ENCODE measurements at regions not wholly inside any gene's neighbourhood (a gene's known extent, or its start where the extent isn't known, plus 50 kb on each side); places are given as distances from the start of the nearest gene placed in this dataset.
A peak's percentile ranks its signal among the peaks of the same experiment; 100 is the strongest.

DNA sequence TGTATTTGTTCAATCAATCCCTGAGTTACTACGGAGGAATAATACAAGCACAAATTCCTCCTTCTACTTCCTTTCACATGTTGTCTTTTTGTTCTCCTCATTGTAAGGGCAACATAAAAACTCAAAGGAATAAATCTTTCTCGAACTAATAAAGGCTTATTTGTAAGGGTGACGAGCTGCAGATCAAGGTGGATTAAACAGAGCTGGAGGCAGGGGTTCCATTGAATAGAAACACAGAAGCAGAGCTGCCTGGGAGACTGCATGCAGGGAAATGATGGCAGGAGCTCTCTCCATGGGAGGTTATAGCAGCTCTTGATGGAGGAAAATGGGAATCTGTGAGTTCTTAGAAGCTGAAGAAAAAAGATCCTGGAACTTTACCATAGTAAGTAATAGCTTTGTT, 160.2 kb downstream of the CYYR1 start:
- Histone ChIP-seq H3K9me2 (no peaks in the 10 kb centered on the region), H3F3A (replicated peaks; ENCODE audit: insufficient read depth) (no peaks in the 10 kb centered on the region), H3K27me3 (ENCODE audit: insufficient read depth) (no peaks in the 10 kb centered on the region), H3K9me3 (no peaks in the 10 kb centered on the region), H2AFZ (ENCODE audit: low read depth) (no peak overlapping the region), H4K20me1 (ENCODE audit: insufficient read depth) (no peaks in the 10 kb centered on the region), H3K9ac (no peak overlapping the region), H3K4me2 (no peak overlapping the region), H3K36me3 (replicated peaks in 1 of 2; ENCODE audit: control insufficient read depth in 1 of 2, insufficient read depth in 2 of 2, low read length in 1 of 2) (no peaks in the 10 kb centered on the region), H3K79me2 (ENCODE audit: insufficient read depth) (no peaks in the 10 kb centered on the region), H3K4me1 (ENCODE audit: control insufficient read depth in 1 of 2, insufficient read depth in 2 of 2, low read depth in 1 of 2, low read length in 1 of 2) (peaks cover 0 to 3% of the 10 kb centered on the region in 2 experiments; a peak in 3 of 4 replicates), H3K27ac (ENCODE audit: low read depth in 2 of 2, low read length in 1 of 2) (no peak overlapping the region), H3K4me3 (ENCODE audit: low read depth in 2 of 2, low read length in 1 of 2) (no peak overlapping the region)
- 27% methylated on average over 3 of the region's 3 CpGs for WGBS (ENCODE audit: low lambda C conversion rate)
- TF ChIP-seq YY1 (IDR thresholded peaks at IDR 0.05; ENCODE audit: low read depth) (no peak), EP300 (IDR thresholded peaks at IDR 0.05; ENCODE audit: borderline replicate concordance in 1 of 2, low read depth in 1 of 2, low read length in 1 of 2) (no peak), RCOR1 (IDR thresholded peaks at IDR 0.05; ENCODE audit: low read length) (no peak), NRF1 (IDR thresholded peaks at IDR 0.05; ENCODE audit: low read depth, low read length) (no peak), CHD2 (IDR thresholded peaks at IDR 0.05; ENCODE audit: low read length, partially characterized antibody) (no peak), TCF12 (IDR thresholded peaks at IDR 0.05) (no peak), SIN3A (IDR thresholded peaks at IDR 0.05; ENCODE audit: borderline replicate concordance, low read depth, low read length) (no peak), FOXM1 (IDR thresholded peaks at IDR 0.05; ENCODE audit: low read depth) (no peak), NFIC (IDR thresholded peaks at IDR 0.05; ENCODE audit: borderline replicate concordance) (no peak), FOSL2 (IDR thresholded peaks at IDR 0.05; ENCODE audit: borderline replicate concordance, low read depth) (no peak), TAF1 (IDR thresholded peaks at IDR 0.05; ENCODE audit: borderline replicate concordance, low read depth, low read length) (no peak), TEAD4 (IDR thresholded peaks at IDR 0.05; ENCODE audit: borderline replicate concordance, insufficient read depth) (no peak), EZH2phosphoT487 (IDR thresholded peaks at IDR 0.05; ENCODE audit: borderline replicate concordance, low read depth) (no peak), ELF1 (IDR thresholded peaks at IDR 0.05) (no peak)
- TF ChIP-seq, protein P1, sequence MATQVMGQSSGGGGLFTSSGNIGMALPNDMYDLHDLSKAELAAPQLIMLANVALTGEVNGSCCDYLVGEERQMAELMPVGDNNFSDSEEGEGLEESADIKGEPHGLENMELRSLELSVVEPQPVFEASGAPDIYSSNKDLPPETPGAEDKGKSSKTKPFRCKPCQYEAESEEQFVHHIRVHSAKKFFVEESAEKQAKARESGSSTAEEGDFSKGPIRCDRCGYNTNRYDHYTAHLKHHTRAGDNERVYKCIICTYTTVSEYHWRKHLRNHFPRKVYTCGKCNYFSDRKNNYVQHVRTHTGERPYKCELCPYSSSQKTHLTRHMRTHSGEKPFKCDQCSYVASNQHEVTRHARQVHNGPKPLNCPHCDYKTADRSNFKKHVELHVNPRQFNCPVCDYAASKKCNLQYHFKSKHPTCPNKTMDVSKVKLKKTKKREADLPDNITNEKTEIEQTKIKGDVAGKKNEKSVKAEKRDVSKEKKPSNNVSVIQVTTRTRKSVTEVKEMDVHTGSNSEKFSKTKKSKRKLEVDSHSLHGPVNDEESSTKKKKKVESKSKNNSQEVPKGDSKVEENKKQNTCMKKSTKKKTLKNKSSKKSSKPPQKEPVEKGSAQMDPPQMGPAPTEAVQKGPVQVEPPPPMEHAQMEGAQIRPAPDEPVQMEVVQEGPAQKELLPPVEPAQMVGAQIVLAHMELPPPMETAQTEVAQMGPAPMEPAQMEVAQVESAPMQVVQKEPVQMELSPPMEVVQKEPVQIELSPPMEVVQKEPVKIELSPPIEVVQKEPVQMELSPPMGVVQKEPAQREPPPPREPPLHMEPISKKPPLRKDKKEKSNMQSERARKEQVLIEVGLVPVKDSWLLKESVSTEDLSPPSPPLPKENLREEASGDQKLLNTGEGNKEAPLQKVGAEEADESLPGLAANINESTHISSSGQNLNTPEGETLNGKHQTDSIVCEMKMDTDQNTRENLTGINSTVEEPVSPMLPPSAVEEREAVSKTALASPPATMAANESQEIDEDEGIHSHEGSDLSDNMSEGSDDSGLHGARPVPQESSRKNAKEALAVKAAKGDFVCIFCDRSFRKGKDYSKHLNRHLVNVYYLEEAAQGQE (IDR thresholded peaks at IDR 0.05; ENCODE audit: low read depth, low read length) = no peak
- TF ChIP-seq, protein P2, sequence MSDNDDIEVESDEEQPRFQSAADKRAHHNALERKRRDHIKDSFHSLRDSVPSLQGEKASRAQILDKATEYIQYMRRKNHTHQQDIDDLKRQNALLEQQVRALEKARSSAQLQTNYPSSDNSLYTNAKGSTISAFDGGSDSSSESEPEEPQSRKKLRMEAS (IDR thresholded peaks at IDR 0.05; ENCODE audit: low read depth) = no peak
- ChIA-PET POLR2A (interaction anchor here (0.6 kb wide), 1 partner anchor 10 kb away, joined by 3 read pairs; no protein-coding TSS in a partner anchor), CTCF (no interaction called here)
- no peak for DNase-seq

DNA sequence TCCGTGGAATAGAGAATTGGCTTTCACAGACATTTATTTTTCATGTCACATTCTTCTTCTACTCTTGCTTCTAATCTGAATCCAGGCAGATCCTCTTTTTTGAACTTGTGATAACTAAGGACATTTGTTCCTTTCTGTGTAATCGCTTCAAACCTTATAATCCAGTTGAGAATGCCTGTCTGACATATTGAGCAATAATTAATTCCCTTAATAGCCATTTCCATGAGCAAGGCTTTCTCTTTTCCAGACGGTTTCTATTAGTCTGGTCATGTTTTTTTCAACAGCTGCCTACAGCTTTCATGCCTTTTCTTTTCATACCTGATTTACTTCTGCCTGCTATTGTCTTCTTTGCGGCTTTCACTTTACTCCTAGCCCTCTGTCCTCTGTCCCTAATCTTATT, 163.4 kb downstream of the CYYR1 start:
- CTCF ChIA-PET = no interaction called here
- TF ChIP-seq RCOR1 (IDR thresholded peaks at IDR 0.05; ENCODE audit: low read length) (peak; percentile 59; the same call in 1 of the 2 replicates), EP300 (IDR thresholded peaks at IDR 0.05; ENCODE audit: borderline replicate concordance in 1 of 2, low read depth in 1 of 2, low read length in 1 of 2) (peak in 1 of 2 experiments; percentile 70; a peak in 1 of 4 replicates), RAD21 (IDR thresholded peaks at IDR 0.05; ENCODE audit: low read length) (0 out of 2 replicates have a peak, but pooled peaks have one; percentile 11), CHD2 (IDR thresholded peaks at IDR 0.05; ENCODE audit: low read length, partially characterized antibody) (peak; percentile 39), GABPA (IDR thresholded peaks at IDR 0.05; ENCODE audit: low read depth) (no peak)
- H3K4me1 ChIP-seq (ENCODE audit: control insufficient read depth in 1 of 2, insufficient read depth in 2 of 2, low read depth in 1 of 2, low read length in 1 of 2) = peaks cover 0 to 9% of the 10 kb centered on the region in 2 experiments; a peak in 3 of 4 replicates
- no peak overlapping the region for H3K4me2 ChIP-seq
- no peaks in the 10 kb centered on the region for H3K79me2 ChIP-seq (ENCODE audit: insufficient read depth)
- no peaks in the 10 kb centered on the region for H3K36me3 ChIP-seq (replicated peaks in 1 of 2; ENCODE audit: control insufficient read depth in 1 of 2, insufficient read depth in 2 of 2, low read length in 1 of 2)
- no peaks in the 10 kb centered on the region for H3K9me2 ChIP-seq
- H4K20me1 ChIP-seq (ENCODE audit: insufficient read depth) = no peaks in the 10 kb centered on the region
- no peaks in the 10 kb centered on the region for H3F3A ChIP-seq (replicated peaks; ENCODE audit: insufficient read depth)
- H3K27me3 ChIP-seq (ENCODE audit: insufficient read depth) = no peaks in the 10 kb centered on the region
- H2AFZ ChIP-seq (ENCODE audit: low read depth) = no peak overlapping the region
- POLR2A ChIA-PET = no interaction called here
- 21% methylated on average over 4 of the region's 4 CpGs for WGBS (ENCODE audit: low lambda C conversion rate)
- DNase-seq = peak; percentile 27
- H3K27ac ChIP-seq (ENCODE audit: low read depth in 2 of 2, low read length in 1 of 2) = peak overlapping the region in 1 of 2 experiments; percentile 86; a peak in 2 of 4 replicates
- H3K9ac ChIP-seq = no peak overlapping the region
- no peaks in the 10 kb centered on the region for H3K9me3 ChIP-seq
- no peak overlapping the region for H3K4me3 ChIP-seq (ENCODE audit: low read depth in 2 of 2, low read length in 1 of 2)
